T-helper 2 cell (primary cell): ENCODE measurements at regions not wholly inside any gene's neighbourhood (a gene's known extent, or its start where the extent isn't known, plus 50 kb on each side); places are given as distances from the start of the nearest gene placed in this dataset.
A peak's percentile ranks its signal among the peaks of the same experiment; 100 is the strongest.
"Not testable (repeated sequence)": the region's sequence is repeated elsewhere in the genome, so short reads cannot be mapped to it uniquely, and the experiment has no call there.

ENCODE experiments used
- DNase-seq, 5 experiments: peaks; one replicate each; pipeline versions ENCODE4 v3.0.0 to v3.0.0-alpha.2; 2012 to 2022

GRCh38 chr2:194343167-194343566 lies 1313.9 kb upstream of the SLC39A10 start:
- no peak for DNase-seq

GRCh38 chr2:194332799-194333490 lies 1324.1 kb upstream of the SLC39A10 start:
- DNase-seq, result peak in 1 of 5 experiments; percentile 9

- no peak for DNase-seq
Observed at GRCh38 chr2:194328456-194328855, 1328.6 kb upstream of the SLC39A10 start.

- no peak for DNase-seq
Observed at GRCh38 chr2:194327196-194327888, 1329.7 kb upstream of the SLC39A10 start.

- no peak for DNase-seq
Observed at GRCh38 chr2:194323740-194324139, 1333.3 kb upstream of the SLC39A10 start.

GRCh38 chr2:194320520-194320919 lies 1336.5 kb upstream of the SLC39A10 start:
- no peak for DNase-seq

- no peak for DNase-seq
Observed at GRCh38 chr2:194319222-194319992, 1337.6 kb upstream of the SLC39A10 start.

- no peak for DNase-seq
Observed at GRCh38 chr2:194314042-194314441, 1343.0 kb upstream of the SLC39A10 start.

GRCh38 chr2:194304191-194304590 lies 1352.8 kb upstream of the SLC39A10 start:
- no peak for DNase-seq

GRCh38 chr2:194301946-194302345 lies 1355.1 kb upstream of the SLC39A10 start:
- DNase-seq, result no peak

GRCh38 chr2:194294156-194294555 lies 1362.9 kb upstream of the SLC39A10 start:
- no peak for DNase-seq

- no peak for DNase-seq
Observed at GRCh38 chr2:194291104-194291503, 1365.9 kb upstream of the SLC39A10 start.

- no peak for DNase-seq
Observed at GRCh38 chr2:194289712-194290346, 1367.2 kb upstream of the SLC39A10 start.

GRCh38 chr2:194276667-194277066 lies 1380.4 kb upstream of the SLC39A10 start:
- not testable (repeated sequence) for DNase-seq

GRCh38 chr2:194271293-194271961 lies 1385.6 kb upstream of the SLC39A10 start:
- no peak for DNase-seq

- DNase-seq, result no peak
Observed at GRCh38 chr2:194270648-194271047, 1386.4 kb upstream of the SLC39A10 start.

GRCh38 chr2:194264586-194264985 lies 1392.4 kb upstream of the SLC39A10 start:
- no peak for DNase-seq

- DNase-seq, result no peak
Observed at GRCh38 chr2:194260185-194260584, 1396.8 kb upstream of the SLC39A10 start.

- DNase-seq, result no peak
Observed at GRCh38 chr2:194257095-194257494, 1399.9 kb upstream of the SLC39A10 start.

GRCh38 chr2:194253528-194254259 lies 1403.3 kb upstream of the SLC39A10 start:
- no peak for DNase-seq

- no peak for DNase-seq
Observed at GRCh38 chr2:194252127-194252526, 1404.9 kb upstream of the SLC39A10 start.

- DNase-seq, result no peak
Observed at GRCh38 chr2:194232600-194232999, 1424.4 kb upstream of the SLC39A10 start.
